SK-N-SH (cell line): ENCODE measurements at regions not wholly inside any gene's neighbourhood (a gene's known extent, or its start where the extent isn't known, plus 50 kb on each side); places are given as distances from the start of the nearest gene placed in this dataset.

Experiments used
- CTCF ChIA-PET: fragments of 300-600, 350-600 bp; formaldehyde crosslinking; extraction: SDS; loops from one replicate; lab custom pipeline; 2021; lab: Yijun Ruan, JAX
- POLR2A ChIA-PET: fragments of 350-600 bp; sonication (Branson Sonifier 250); formaldehyde crosslinking; extraction: SDS; loops from one replicate; lab custom pipeline; 2020; ENCODE audit warnings: antibody characterized with exemption, inconsistent platforms; lab: Yijun Ruan, JAX
- DNase-seq: peaks from one replicate; pipeline ENCODE4 v3.0.0; 2012
- H2AFZ ChIP-seq: fragments of 200-600 bp; sonication (generic); 2 replicates; pipeline ENCODE4 v1.8.1; 2016; ENCODE audit warnings: antibody characterized with exemption, mild to moderate bottlenecking, low read depth
- H3F3A ChIP-seq: fragments of 200-600 bp; sonication (generic); replicated peaks from 2 replicates; pipeline ENCODE3; 2016; ENCODE audit warnings: antibody characterized with exemption, mild to moderate bottlenecking; ENCODE audit not compliant: insufficient read depth
- H3K27ac ChIP-seq, 2 experiments: fragments of 200-500 bp in 1 of 2; fragments of 200-600 bp in 1 of 2; sonication (Bioruptor generic) in 1 of 2; sonication (generic), shearing (Covaris generic) in 1 of 2; 2 replicates each; pipeline versions ENCODE4 v1.5.1 to v1.6.1; 2014 to 2016; ENCODE audit warnings: low read depth in 2 of 2, inconsistent platforms in 1 of 2, low read length in 1 of 2, mild to moderate bottlenecking in 1 of 2, mixed read lengths in 1 of 2
- H3K27me3 ChIP-seq: fragments of 200-600 bp; sonication (generic), shearing (Covaris generic); 2 replicates; pipeline ENCODE4 v1.6.1; 2016; ENCODE audit warnings: mixed run types; ENCODE audit not compliant: insufficient read depth
- H3K36me3 ChIP-seq, 2 experiments: fragments of 200-500 bp in 1 of 2; fragments of 200-600 bp in 1 of 2; sonication (Bioruptor generic) in 1 of 2; sonication (generic) in 1 of 2; replicated peaks in 1 of 2; 2 replicates each; pipeline versions ENCODE3 to v1.5.1; 2014 to 2016; ENCODE audit warnings: low read length in 1 of 2, mild to moderate bottlenecking in 1 of 2; ENCODE audit not compliant: insufficient read depth in 2 of 2, control insufficient read depth in 1 of 2
- H3K4me1 ChIP-seq, 2 experiments: fragments of 200-500 bp in 1 of 2; fragments of 200-600 bp in 1 of 2; sonication (Bioruptor generic) in 1 of 2; sonication (generic), shearing (Covaris generic) in 1 of 2; 2 replicates each; pipeline versions ENCODE4 v1.5.1 to v1.6.1; 2014 to 2016; ENCODE audit warnings: low read depth in 1 of 2, low read length in 1 of 2, mixed run types in 1 of 2; ENCODE audit not compliant: insufficient read depth in 2 of 2, control insufficient read depth in 1 of 2
- H3K4me2 ChIP-seq: fragments of 200-600 bp; sonication (generic), shearing (Covaris generic); 2 replicates; pipeline ENCODE4 v1.6.1; 2017; ENCODE audit warnings: mixed run types
- H3K4me3 ChIP-seq, 2 experiments: fragments of 200-500 bp in 1 of 2; fragments of 200-600 bp in 1 of 2; sonication (Bioruptor generic) in 1 of 2; sonication (generic), shearing (Covaris generic) in 1 of 2; 2 replicates each; pipeline versions ENCODE4 v1.5.1 to v1.8.1; 2014 to 2016; ENCODE audit warnings: low read depth in 2 of 2, inconsistent platforms in 1 of 2, low read length in 1 of 2, mild to moderate bottlenecking in 1 of 2, mixed read lengths in 1 of 2, moderate library complexity in 1 of 2
- H3K79me2 ChIP-seq: fragments of 200-600 bp; sonication (generic); 2 replicates; pipeline ENCODE4 v1.8.1; 2017; ENCODE audit warnings: mild to moderate bottlenecking; ENCODE audit not compliant: insufficient read depth
- H3K9ac ChIP-seq: fragments of 200-600 bp; sonication (generic); 2 replicates; pipeline ENCODE4 v1.6.1; 2017; ENCODE audit warnings: mixed run types
- H3K9me2 ChIP-seq: fragments of 200-600 bp; sonication (generic); 2 replicates; pipeline ENCODE4 v1.6.1; 2017; ENCODE audit warnings: mixed run types
- H3K9me3 ChIP-seq: fragments of 200-600 bp; sonication (generic); 2 replicates; pipeline ENCODE4 v1.6.1; 2017; ENCODE audit warnings: mixed run types, mild to moderate bottlenecking, moderate library complexity
- H4K20me1 ChIP-seq: fragments of 200-600 bp; sonication (generic); 2 replicates; pipeline ENCODE4 v1.6.1; 2017; ENCODE audit warnings: mild to moderate bottlenecking, mixed run types; ENCODE audit not compliant: insufficient read depth
- CHD2 ChIP-seq: fragments of 150-350 bp; IDR thresholded peaks from 2 replicates; pipeline ENCODE4 v1.6.1; 2018; ENCODE audit warnings: low read length; ENCODE audit not compliant: partially characterized antibody
- CTCF ChIP-seq: fragments of 200-600 bp; sonication (generic); IDR thresholded peaks from 2 replicates; pipeline ENCODE4 v1.6.1; 2017; ENCODE audit warnings: antibody characterized with exemption, mild to moderate bottlenecking, moderate library complexity
- ELF1 ChIP-seq: IDR thresholded peaks from 2 replicates; pipeline ENCODE4 v1.4.0; 2012
- EP300 ChIP-seq, 2 experiments: IDR thresholded peaks; 2 replicates each; pipeline versions ENCODE4 v1.4.0 to v1.6.1; 2012; ENCODE audit warnings: borderline replicate concordance in 1 of 2, low read depth in 1 of 2, low read length in 1 of 2
- EZH2phosphoT487 ChIP-seq: fragments of 200-600 bp; sonication (generic); IDR thresholded peaks from 2 replicates; pipeline ENCODE4 v1.6.1; 2017; ENCODE audit warnings: low read depth, mixed run types, mild to moderate bottlenecking, antibody characterized with exemption, moderate library complexity, borderline replicate concordance
- FOSL2 ChIP-seq: IDR thresholded peaks from 2 replicates; pipeline ENCODE4 v1.4.0; 2012; ENCODE audit warnings: low read depth, mild to moderate bottlenecking, moderate library complexity, borderline replicate concordance
- FOXJ3 ChIP-seq: sonication (generic); formaldehyde crosslinking; IDR thresholded peaks from 2 replicates; pipeline ENCODE4 v1.5.1; 2020; ENCODE audit warnings: mild to moderate bottlenecking, missing genetic modification reagents
- FOXM1 ChIP-seq: IDR thresholded peaks from 2 replicates; pipeline ENCODE4 v1.4.0; 2012; ENCODE audit warnings: low read depth, mild to moderate bottlenecking
- GABPA ChIP-seq: IDR thresholded peaks from 2 replicates; pipeline ENCODE4 v1.4.0; 2012; ENCODE audit warnings: low read depth, mild to moderate bottlenecking
- GATA2 ChIP-seq: sonication (generic); formaldehyde crosslinking; IDR thresholded peaks from 2 replicates; pipeline ENCODE4 v1.5.0; 2020; ENCODE audit warnings: mild to moderate bottlenecking, missing genetic modification reagents
- JUND ChIP-seq: IDR thresholded peaks from 2 replicates; pipeline ENCODE4 v1.4.0; 2012
- MEF2A ChIP-seq: IDR thresholded peaks from 2 replicates; pipeline ENCODE4 v1.4.0; 2012; ENCODE audit warnings: low read depth, borderline replicate concordance
- MXI1 ChIP-seq: IDR thresholded peaks from 2 replicates; pipeline ENCODE4 v1.6.1; 2012; ENCODE audit warnings: mild to moderate bottlenecking, low read depth, low read length, improper control_type of control experiment
- NFIC ChIP-seq: IDR thresholded peaks from 2 replicates; pipeline ENCODE4 v1.4.0; 2012; ENCODE audit warnings: borderline replicate concordance
- NRF1 ChIP-seq: IDR thresholded peaks from 2 replicates; pipeline ENCODE4 v1.6.1; 2012; ENCODE audit warnings: low read depth, mild to moderate bottlenecking, low read length
- RAD21 ChIP-seq: IDR thresholded peaks from 2 replicates; pipeline ENCODE4 v1.6.1; 2012; ENCODE audit warnings: mild to moderate bottlenecking, low read length
- RCOR1 ChIP-seq: fragments of 150-350 bp; IDR thresholded peaks from 2 replicates; pipeline ENCODE4 v1.6.1; 2017; ENCODE audit warnings: antibody characterized with exemption, low read length
- REST ChIP-seq: IDR thresholded peaks from 2 replicates; pipeline ENCODE4 v1.6.1; 2012; ENCODE audit warnings: mild to moderate bottlenecking, low read depth, low read length, moderate library complexity
- RFX5 ChIP-seq: IDR thresholded peaks from 2 replicates; pipeline ENCODE4 v1.6.1; 2012; ENCODE audit warnings: mild to moderate bottlenecking, improper control_type of control experiment, low read length
- RXRA ChIP-seq: IDR thresholded peaks from 2 replicates; pipeline ENCODE4 v1.4.0; 2012; ENCODE audit warnings: low read depth, mild to moderate bottlenecking, borderline replicate concordance
- SIN3A ChIP-seq: IDR thresholded peaks from 2 replicates; pipeline ENCODE4 v1.6.1; 2012; ENCODE audit warnings: low read depth, mild to moderate bottlenecking, low read length, moderate library complexity, borderline replicate concordance
- SMC3 ChIP-seq: IDR thresholded peaks from 2 replicates; pipeline ENCODE4 v1.6.1; 2012; ENCODE audit warnings: low read depth, low read length, improper control_type of control experiment
- TCF12 ChIP-seq: IDR thresholded peaks from 2 replicates; pipeline ENCODE4 v1.4.0; 2012
- USF1 ChIP-seq: IDR thresholded peaks from 2 replicates; pipeline ENCODE4 v1.4.0; 2012; ENCODE audit warnings: low read depth, borderline replicate concordance
- USF2 ChIP-seq: fragments of 150-350 bp; IDR thresholded peaks from 2 replicates; pipeline ENCODE4 v1.6.1; 2017; ENCODE audit warnings: antibody characterized with exemption, low read length, low read depth, borderline replicate concordance
- WGBS: methylation state at CpG from one replicate; pipeline ENCODE4 v1.1.6; 2017; ENCODE audit warnings: low lambda C conversion rate; 5-methylcytosine and 5-hydroxymethylcytosine counted together
- TF ChIP-seq, protein P1 (sequence below): fragments of 150-350 bp; IDR thresholded peaks from 2 replicates; pipeline ENCODE4 v1.6.1; 2016; ENCODE audit warnings: mild to moderate bottlenecking, low read depth, low read length
- TF ChIP-seq, protein P2 (sequence below): IDR thresholded peaks from 2 replicates; pipeline ENCODE4 v1.4.0; 2012; ENCODE audit warnings: low read depth

DNA sequence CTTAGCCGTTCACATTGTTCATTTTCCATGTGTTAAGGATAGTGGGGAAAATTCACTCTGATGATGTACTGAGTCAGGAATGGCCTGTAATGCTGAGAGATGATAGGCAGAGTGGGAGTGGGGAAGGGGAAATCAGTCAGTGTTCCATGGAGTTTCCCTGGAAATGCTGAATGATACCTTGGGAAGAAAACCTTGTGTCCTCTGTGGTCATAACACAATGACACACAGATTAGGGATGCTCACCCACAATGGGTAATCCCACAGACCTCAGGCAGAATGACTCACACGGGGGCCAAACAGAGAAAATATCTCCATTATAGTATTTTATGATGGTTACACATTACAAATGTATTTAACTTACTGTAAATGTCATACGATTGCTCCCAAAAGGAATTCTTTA lies 118.0 kb downstream of the SNX19 start:
- Histone ChIP-seq H3K36me3 (no peaks in the 10 kb centered on the region), H4K20me1 (no peaks in the 10 kb centered on the region), H3K9ac (peak overlapping the region; percentile 72), H3K4me3 (no peak overlapping the region), H2AFZ (no peak overlapping the region), H3K27me3 (no peaks in the 10 kb centered on the region), H3K79me2 (no peaks in the 10 kb centered on the region), H3F3A (peaks cover 14% of the 10 kb centered on the region), H3K27ac (peak overlapping the region in 1 of 2 experiments; percentile 92; a peak in 2 of 4 replicates), H3K9me2 (no peaks in the 10 kb centered on the region), H3K9me3 (0 out of 2 replicates have a peak, but pooled peaks cover 5% of the 10 kb centered on the region), H3K4me2 (0 out of 2 replicates have a peak overlapping the region, but pooled peaks have one; percentile 28), H3K4me1 (no peaks in the 10 kb centered on the region)
- 21% methylated on average over 3 of the region's 3 CpGs for WGBS
- ChIA-PET POLR2A (no interaction called here), CTCF (no interaction called here)
- DNase-seq = no peak
- TF ChIP-seq, protein P1, sequence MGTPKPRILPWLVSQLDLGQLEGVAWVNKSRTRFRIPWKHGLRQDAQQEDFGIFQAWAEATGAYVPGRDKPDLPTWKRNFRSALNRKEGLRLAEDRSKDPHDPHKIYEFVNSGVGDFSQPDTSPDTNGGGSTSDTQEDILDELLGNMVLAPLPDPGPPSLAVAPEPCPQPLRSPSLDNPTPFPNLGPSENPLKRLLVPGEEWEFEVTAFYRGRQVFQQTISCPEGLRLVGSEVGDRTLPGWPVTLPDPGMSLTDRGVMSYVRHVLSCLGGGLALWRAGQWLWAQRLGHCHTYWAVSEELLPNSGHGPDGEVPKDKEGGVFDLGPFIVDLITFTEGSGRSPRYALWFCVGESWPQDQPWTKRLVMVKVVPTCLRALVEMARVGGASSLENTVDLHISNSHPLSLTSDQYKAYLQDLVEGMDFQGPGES = no peak
- no peak for TF ChIP-seq EP300 (IDR thresholded peaks at IDR 0.05; ENCODE audit: borderline replicate concordance in 1 of 2, low read depth in 1 of 2, low read length in 1 of 2)
- no peak for TF ChIP-seq GATA2 (CRISPR knock-in tag)
- no peak for TF ChIP-seq USF1
- peak; percentile 77 for TF ChIP-seq JUND
- no peak for TF ChIP-seq FOXM1
- TF ChIP-seq CHD2 = no peak
- no peak for TF ChIP-seq CTCF
- peak; percentile 66; the same call in 1 of the 2 replicates for TF ChIP-seq RXRA
- TF ChIP-seq, protein P2, sequence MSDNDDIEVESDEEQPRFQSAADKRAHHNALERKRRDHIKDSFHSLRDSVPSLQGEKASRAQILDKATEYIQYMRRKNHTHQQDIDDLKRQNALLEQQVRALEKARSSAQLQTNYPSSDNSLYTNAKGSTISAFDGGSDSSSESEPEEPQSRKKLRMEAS = no peak
- TF ChIP-seq MEF2A = 0 out of 2 replicates have a peak, but pooled peaks have one; percentile 22
- TF ChIP-seq RCOR1 = no peak
- TF ChIP-seq FOXJ3 (CRISPR knock-in tag) = no peak
- TF ChIP-seq RAD21 = no peak
- no peak for TF ChIP-seq NRF1
- no peak for TF ChIP-seq GABPA
- no peak for TF ChIP-seq RFX5
- no peak for TF ChIP-seq USF2
- TF ChIP-seq SMC3 = no peak
- no peak for TF ChIP-seq ELF1
- no peak for TF ChIP-seq SIN3A
- no peak for TF ChIP-seq EZH2phosphoT487
- peak; percentile 28; the same call in 1 of the 2 replicates for TF ChIP-seq REST
- TF ChIP-seq TCF12 = peak; percentile 74
- TF ChIP-seq MXI1 = no peak
- TF ChIP-seq FOSL2 = peak; percentile 90
- TF ChIP-seq NFIC = no peak
